Neutrophil (primary cell): ENCODE measurements at regions not wholly inside any gene's neighbourhood (a gene's known extent, or its start where the extent isn't known, plus 50 kb on each side); places are given as distances from the start of the nearest gene placed in this dataset.

Source experiments
- H3K27ac ChIP-seq: fragments of 200-600 bp; sonication (generic); 2 replicates; pipeline ENCODE4 v1.5.1; 2016; ENCODE audit warnings: mild to moderate bottlenecking, moderate library complexity
- H3K27me3 ChIP-seq: fragments of 200-600 bp; sonication (generic); 2 replicates; pipeline ENCODE4 v1.6.0; 2016; ENCODE audit warnings: mild to moderate bottlenecking
- H3K36me3 ChIP-seq: fragments of 200-600 bp; sonication (generic); 2 replicates; pipeline ENCODE4 v1.5.1; 2017
- H3K4me1 ChIP-seq, 2 experiments: fragments of 200-600 bp in 1 of 2; sonication (generic) in 1 of 2; 1 replicate in 1 of 2; 2 replicates in 1 of 2; pipeline versions ENCODE4 v1.5.1 to v1.6.1; 2013 to 2016; ENCODE audit warnings: low read depth in 1 of 2, low read length in 1 of 2, mild to moderate bottlenecking in 1 of 2, moderate library complexity in 1 of 2; ENCODE audit not compliant: control insufficient read depth in 1 of 2, insufficient read depth in 1 of 2
- H3K4me3 ChIP-seq, 2 experiments: fragments of 200-600 bp in 1 of 2; sonication (generic) in 1 of 2; 1 replicate in 1 of 2; 2 replicates in 1 of 2; pipeline ENCODE4 v1.5.1; 2013 to 2016; ENCODE audit warnings: low read depth in 1 of 2, low read length in 1 of 2, mild to moderate bottlenecking in 1 of 2, moderate library complexity in 1 of 2
- H3K9me3 ChIP-seq: fragments of 200-600 bp; sonication (generic); 2 replicates; pipeline ENCODE4 v1.5.1; 2016
- CTCF ChIP-seq: fragments of 200-600 bp; sonication (generic); IDR thresholded peaks from 2 replicates; pipeline ENCODE4 v1.5.1; 2016; ENCODE audit warnings: antibody characterized with exemption

- H3K9me3 ChIP-seq = no peaks in the 10 kb centered on the region
- no peaks in the 10 kb centered on the region for H3K36me3 ChIP-seq
- no peak for TF ChIP-seq CTCF
- no peaks in the 10 kb centered on the region for H3K27me3 ChIP-seq
- no peaks in the 10 kb centered on the region for H3K4me1 ChIP-seq
- no peak overlapping the region for H3K4me3 ChIP-seq
- no peak overlapping the region for H3K27ac ChIP-seq
These were observed 149.2 kb downstream of the TSN start for GRCh38 chr2:121904656-121905055.

- no peaks in the 10 kb centered on the region for H3K9me3 ChIP-seq
These were observed 149.8 kb downstream of the TSN start for GRCh38 chr2:121905201-121905600.

GRCh38 chr2:121906170-121906569 lies 150.7 kb downstream of the TSN start:
- H3K4me3 ChIP-seq = no peak overlapping the region
- no peak overlapping the region for H3K27ac ChIP-seq
- no peaks in the 10 kb centered on the region for H3K36me3 ChIP-seq
- no peaks in the 10 kb centered on the region for H3K27me3 ChIP-seq
- no peaks in the 10 kb centered on the region for H3K9me3 ChIP-seq
- no peaks in the 10 kb centered on the region for H3K4me1 ChIP-seq
- no peak for TF ChIP-seq CTCF

More at GRCh38 chr2:121905201-121905600, 149.8 kb downstream of the TSN start:
- Histone ChIP-seq H3K27me3 (no peaks in the 10 kb centered on the region), H3K27ac (no peak overlapping the region), H3K4me1 (no peaks in the 10 kb centered on the region), H3K4me3 (no peak overlapping the region), H3K36me3 (no peaks in the 10 kb centered on the region)
- TF ChIP-seq CTCF = no peak

- no peak overlapping the region for H3K27ac ChIP-seq
- TF ChIP-seq CTCF = no peak
- H3K4me3 ChIP-seq = no peak overlapping the region
These were observed 152.5 kb downstream of the TSN start for GRCh38 chr2:121907928-121908327.

GRCh38 chr2:121910139-121910538 lies 154.7 kb downstream of the TSN start:
- no peaks in the 10 kb centered on the region for H3K9me3 ChIP-seq
- H3K27me3 ChIP-seq = no peaks in the 10 kb centered on the region
- H3K36me3 ChIP-seq = no peaks in the 10 kb centered on the region
- no peak overlapping the region for H3K27ac ChIP-seq
- no peak overlapping the region for H3K4me3 ChIP-seq
- no peak for TF ChIP-seq CTCF
- H3K4me1 ChIP-seq = no peaks in the 10 kb centered on the region

More at GRCh38 chr2:121907928-121908327, 152.5 kb downstream of the TSN start:
- H3K9me3 ChIP-seq = no peaks in the 10 kb centered on the region
- H3K27me3 ChIP-seq = no peaks in the 10 kb centered on the region
- no peaks in the 10 kb centered on the region for H3K36me3 ChIP-seq
- H3K4me1 ChIP-seq = no peaks in the 10 kb centered on the region

- TF ChIP-seq CTCF = no peak
- Histone ChIP-seq H3K27ac (no peak overlapping the region), H3K36me3 (no peaks in the 10 kb centered on the region), H3K4me3 (no peak overlapping the region), H3K4me1 (no peaks in the 10 kb centered on the region), H3K27me3 (no peaks in the 10 kb centered on the region), H3K9me3 (no peaks in the 10 kb centered on the region)
These were observed 155.6 kb downstream of the TSN start for GRCh38 chr2:121911036-121911435.
